ENCODE measurements at regions not wholly inside any gene's neighbourhood (a gene's known extent, or its start where the extent isn't known, plus 50 kb on each side); places are given as distances from the start of the nearest gene placed in this dataset.

- no peak for DNase-seq (ENCODE audit: low spot score)
- TF ChIP-seq CTCF (IDR thresholded peaks at IDR 0.05; ENCODE audit: poor library complexity) (no peak), EZH2 (IDR thresholded peaks at IDR 0.05; ENCODE audit: borderline replicate concordance) (no peak), EZH2phosphoT487 (IDR thresholded peaks at IDR 0.05; ENCODE audit: low read depth, severe bottlenecking, unreplicated experiment) (no peak)
- Histone ChIP-seq H3K36me3 (replicated peaks; ENCODE audit: insufficient read depth, low read depth) (no peaks in the 10 kb centered on the region), H3K9me3 (ENCODE audit: low read depth) (no peaks in the 10 kb centered on the region), H4K20me1 (ENCODE audit: insufficient read depth, poor library complexity, severe bottlenecking) (no peaks in the 10 kb centered on the region), H3K79me2 (peaks cover 4% of the 10 kb centered on the region), H3K27me3 (no peaks in the 10 kb centered on the region), H2AFZ (no peak overlapping the region), H3K9me2 (replicated peaks; ENCODE audit: insufficient read depth) (no peaks in the 10 kb centered on the region), H3K27ac (no peak overlapping the region), H3K4me1 (ENCODE audit: insufficient read depth) (peaks cover 14% of the 10 kb centered on the region), H3K4me2 (no peak overlapping the region), H3K4me3 (no peak overlapping the region)
- 100% methylated on average over 2 of the region's 2 CpGs for WGBS (ENCODE audit: low lambda C conversion rate, missing lambda C conversion rate)
Measured at GRCh38 chr13:97145057-97145456, 77.1 kb upstream of the MBNL2 start.

GRCh38 chr13:97148894-97149293 is 73.2 kb upstream of the MBNL2 start:
- H3K79me2 ChIP-seq = no peaks in the 10 kb centered on the region
- H3K4me3 ChIP-seq = no peak overlapping the region
- H3K27me3 ChIP-seq = no peaks in the 10 kb centered on the region
- H3K27ac ChIP-seq = no peak overlapping the region
- H3K9me2 ChIP-seq (replicated peaks; ENCODE audit: insufficient read depth) = no peaks in the 10 kb centered on the region
- no peaks in the 10 kb centered on the region for H3K4me1 ChIP-seq (ENCODE audit: insufficient read depth)
- no peak overlapping the region for H2AFZ ChIP-seq
- DNase-seq (ENCODE audit: low spot score) = no peak
- WGBS (ENCODE audit: low lambda C conversion rate, missing lambda C conversion rate) = 93% methylated on average over 4 of the region's 4 CpGs
- no peak for TF ChIP-seq EZH2phosphoT487 (IDR thresholded peaks at IDR 0.05; ENCODE audit: low read depth, severe bottlenecking, unreplicated experiment)
- no peak for TF ChIP-seq CTCF (IDR thresholded peaks at IDR 0.05; ENCODE audit: poor library complexity)
- TF ChIP-seq EZH2 (IDR thresholded peaks at IDR 0.05; ENCODE audit: borderline replicate concordance) = no peak
- no peaks in the 10 kb centered on the region for H4K20me1 ChIP-seq (ENCODE audit: insufficient read depth, poor library complexity, severe bottlenecking)
- H3K9me3 ChIP-seq (ENCODE audit: low read depth) = no peaks in the 10 kb centered on the region
- H3K4me2 ChIP-seq = no peak overlapping the region
- no peaks in the 10 kb centered on the region for H3K36me3 ChIP-seq (replicated peaks; ENCODE audit: insufficient read depth, low read depth)

- Histone ChIP-seq H4K20me1 (ENCODE audit: insufficient read depth, poor library complexity, severe bottlenecking) (no peaks in the 10 kb centered on the region), H3K27me3 (no peaks in the 10 kb centered on the region), H3K4me1 (ENCODE audit: insufficient read depth) (no peaks in the 10 kb centered on the region), H3K27ac (no peak overlapping the region), H3K79me2 (no peaks in the 10 kb centered on the region), H3K4me2 (no peak overlapping the region), H3K9me3 (ENCODE audit: low read depth) (no peaks in the 10 kb centered on the region), H3K36me3 (replicated peaks; ENCODE audit: insufficient read depth, low read depth) (no peaks in the 10 kb centered on the region), H2AFZ (no peak overlapping the region), H3K9me2 (replicated peaks; ENCODE audit: insufficient read depth) (no peaks in the 10 kb centered on the region), H3K4me3 (no peak overlapping the region)
- TF ChIP-seq EZH2phosphoT487 (IDR thresholded peaks at IDR 0.05; ENCODE audit: low read depth, severe bottlenecking, unreplicated experiment) (no peak), CTCF (IDR thresholded peaks at IDR 0.05; ENCODE audit: poor library complexity) (no peak), EZH2 (IDR thresholded peaks at IDR 0.05; ENCODE audit: borderline replicate concordance) (no peak)
- 68% methylated on average over 2 of the region's 2 CpGs for WGBS (ENCODE audit: low lambda C conversion rate, missing lambda C conversion rate)
- DNase-seq (ENCODE audit: low spot score) = no peak
Measured at GRCh38 chr13:97160421-97160820, 61.7 kb upstream of the MBNL2 start.

Measured in hepatocyte (in vitro differentiated cells).